ENCODE measurements at regions not wholly inside any gene's neighbourhood (a gene's known extent, or its start where the extent isn't known, plus 50 kb on each side); places are given as distances from the start of the nearest gene placed in this dataset.

DNA sequence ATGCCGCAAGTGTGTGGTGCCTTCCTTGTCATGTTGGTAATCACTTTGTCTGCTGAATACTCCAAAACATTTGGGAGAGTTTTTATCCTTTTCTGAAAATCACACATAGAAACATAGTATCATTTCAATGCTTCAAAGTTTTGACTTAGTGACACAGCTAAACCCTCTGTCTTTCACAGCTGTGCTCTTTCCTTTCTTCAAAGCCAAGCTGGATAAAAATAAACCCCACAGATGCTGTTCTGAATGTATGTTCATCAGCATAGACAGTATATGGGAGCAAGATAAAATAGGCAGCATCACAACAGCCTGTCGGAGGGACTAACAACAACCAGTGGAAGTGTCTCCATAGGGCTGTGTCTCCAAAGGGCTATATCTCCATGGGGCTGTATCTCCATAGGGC is 331.3 kb upstream of the DCC start:
- FAIRE-seq = no peak
- no peak for DNase-seq (ENCODE audit: insufficient read length, low spot score)

DNA sequence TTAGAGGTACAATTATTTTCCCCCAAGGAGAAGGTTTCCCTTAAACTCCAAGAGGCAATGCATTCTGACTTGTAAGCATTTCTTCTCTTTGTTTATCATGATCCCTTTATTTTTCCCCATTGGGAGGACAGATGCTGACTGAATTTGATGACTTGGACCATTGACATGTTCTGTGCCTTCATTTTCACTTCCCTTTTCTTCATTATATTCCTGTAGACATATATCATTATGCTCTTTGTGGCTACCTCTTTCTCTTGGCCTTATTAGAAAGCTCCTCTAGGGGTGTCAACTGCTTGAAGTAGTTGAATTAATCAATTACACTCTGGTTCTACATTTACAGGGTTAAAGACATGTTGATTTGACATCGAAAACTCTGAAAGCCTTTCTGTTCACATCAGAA is 330.0 kb upstream of the DCC start:
- FAIRE-seq (no peak), DNase-seq (ENCODE audit: insufficient read length, low spot score) (no peak)
- no peak for TF ChIP-seq POLR2A (IDR thresholded peaks at IDR 0.05; ENCODE audit: low read depth, low read length)

More for the DNA sequence above, 331.3 kb upstream of the DCC start:
- no peak for TF ChIP-seq POLR2A (IDR thresholded peaks at IDR 0.05; ENCODE audit: low read depth, low read length)

DNA sequence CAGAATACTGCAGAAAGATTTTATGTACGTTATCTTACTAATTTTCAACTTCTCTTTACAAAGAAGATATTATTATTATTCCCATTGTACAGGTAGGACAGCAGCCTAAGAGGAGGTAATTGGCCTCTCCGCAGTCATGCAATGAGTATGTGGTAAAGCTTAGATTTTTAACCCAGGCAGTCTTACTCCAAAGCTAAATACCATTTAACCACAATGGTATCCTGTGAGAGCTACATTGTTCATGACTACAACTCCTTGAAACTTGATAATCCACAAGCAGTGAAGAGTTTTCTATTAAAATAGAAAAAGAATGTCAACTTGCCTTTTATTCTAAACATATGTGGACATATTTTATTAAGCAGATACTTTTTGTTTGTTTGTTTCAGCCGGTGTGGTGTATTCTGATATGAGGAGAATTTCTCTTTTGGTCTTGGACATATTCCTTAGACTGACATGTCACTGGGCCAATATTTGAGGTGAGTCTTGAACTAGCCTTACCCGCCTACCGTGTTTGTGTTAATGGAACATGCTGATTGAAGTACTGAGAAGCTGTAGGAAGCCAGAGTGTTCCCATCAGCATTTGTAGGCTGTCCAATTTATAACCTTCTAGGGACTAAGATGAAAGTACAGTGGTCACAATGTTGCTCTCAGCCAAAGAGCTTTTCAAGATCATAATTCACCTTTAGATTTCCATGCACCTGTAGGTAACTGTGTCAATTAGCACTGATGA is 293.9 kb upstream of the DCC start:
- FAIRE-seq = no peak
- DNase-seq (ENCODE audit: insufficient read length, low spot score) = no peak
- TF ChIP-seq POLR2A (IDR thresholded peaks at IDR 0.05; ENCODE audit: low read depth, low read length) = no peak

- TF ChIP-seq POLR2A (IDR thresholded peaks at IDR 0.05; ENCODE audit: low read depth, low read length) = no peak
- DNase-seq (ENCODE audit: insufficient read length, low spot score) (no peak), FAIRE-seq (no peak)
Observed at GRCh38 chr18:52046842-52047241, 293.2 kb upstream of the DCC start.

- FAIRE-seq (no peak), DNase-seq (ENCODE audit: insufficient read length, low spot score) (no peak)
- no peak for TF ChIP-seq POLR2A (IDR thresholded peaks at IDR 0.05; ENCODE audit: low read depth, low read length)
Observed at GRCh38 chr18:52054324-52054723, 285.7 kb upstream of the DCC start.

- FAIRE-seq (no peak), DNase-seq (ENCODE audit: insufficient read length, low spot score) (no peak)
- no peak for TF ChIP-seq POLR2A (IDR thresholded peaks at IDR 0.05; ENCODE audit: low read depth, low read length)
Observed at GRCh38 chr18:52060607-52061304, 279.2 kb upstream of the DCC start.

- no peak for TF ChIP-seq POLR2A (IDR thresholded peaks at IDR 0.05; ENCODE audit: low read depth, low read length)
- FAIRE-seq (no peak), DNase-seq (ENCODE audit: insufficient read length, low spot score) (no peak)
Observed at GRCh38 chr18:52063923-52064322, 276.1 kb upstream of the DCC start.

DNA sequence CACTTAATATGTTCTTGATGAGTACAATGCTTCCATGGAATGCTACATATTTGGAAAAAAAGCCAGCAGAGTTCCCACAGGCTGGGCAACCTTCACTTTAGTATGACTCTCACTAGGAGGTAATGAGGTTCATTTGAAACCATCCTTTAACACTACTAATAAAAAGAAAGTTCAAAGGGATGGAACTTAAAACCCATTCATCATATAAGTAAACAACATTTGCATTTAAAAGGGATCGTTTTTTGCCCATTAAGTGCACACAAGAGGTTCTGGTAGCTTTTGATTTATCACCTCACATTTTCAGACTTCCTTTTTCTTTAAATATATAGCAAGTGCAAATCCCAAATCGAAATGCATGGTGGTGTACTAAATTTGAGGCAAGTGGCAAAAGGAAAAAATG is 270.8 kb upstream of the DCC start:
- no peak for TF ChIP-seq POLR2A (IDR thresholded peaks at IDR 0.05; ENCODE audit: low read depth, low read length)
- FAIRE-seq (no peak), DNase-seq (ENCODE audit: insufficient read length, low spot score) (no peak)

GRCh38 chr18:52070291-52070756 is 269.7 kb upstream of the DCC start:
- no peak for FAIRE-seq
- no peak for DNase-seq (ENCODE audit: insufficient read length, low spot score)
- no peak for TF ChIP-seq POLR2A (IDR thresholded peaks at IDR 0.05; ENCODE audit: low read depth, low read length)

- no peak for TF ChIP-seq POLR2A (IDR thresholded peaks at IDR 0.05; ENCODE audit: low read depth, low read length)
- FAIRE-seq (no peak), DNase-seq (ENCODE audit: insufficient read length, low spot score) (no peak)
Observed at GRCh38 chr18:52077251-52077983, 262.6 kb upstream of the DCC start.

DNA sequence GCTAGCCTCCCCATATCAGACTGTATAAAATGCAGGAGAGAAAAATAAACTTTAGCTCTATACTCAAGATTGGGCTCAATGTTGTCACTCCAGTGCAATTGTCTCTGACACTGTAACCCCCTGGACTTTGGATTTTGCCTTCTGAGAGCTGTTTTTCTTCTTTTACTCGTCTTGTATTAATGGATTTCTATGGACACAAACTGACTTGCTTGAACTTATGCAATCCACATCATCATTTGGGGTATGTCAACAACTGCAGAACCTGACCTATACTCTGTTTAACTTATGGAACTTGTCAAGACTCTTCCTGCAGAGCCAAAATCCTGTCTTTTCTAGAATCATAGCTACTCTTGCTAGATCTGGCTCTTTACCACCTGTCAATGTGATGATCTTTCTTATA is 257.8 kb upstream of the DCC start:
- TF ChIP-seq POLR2A (IDR thresholded peaks at IDR 0.05; ENCODE audit: low read depth, low read length) = no peak
- FAIRE-seq (no peak), DNase-seq (ENCODE audit: insufficient read length, low spot score) (no peak)

DNA sequence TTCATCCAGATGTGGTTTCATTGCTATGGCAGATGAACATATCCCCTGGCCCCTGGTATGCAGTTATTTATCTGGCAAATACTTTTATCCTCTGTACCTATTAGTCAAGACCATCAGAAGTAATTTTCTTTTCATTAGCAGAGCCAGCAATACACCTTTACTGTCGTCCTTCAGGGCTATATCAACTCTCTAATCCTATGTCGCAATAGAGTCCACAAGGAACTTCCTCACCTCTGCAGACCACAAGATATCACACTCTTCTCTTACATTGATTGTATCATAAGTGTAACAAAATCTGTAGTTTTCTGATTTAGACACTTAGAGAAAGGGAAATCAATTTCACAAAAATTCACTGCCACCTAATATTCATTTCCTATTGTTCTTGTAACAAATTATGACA is 252.9 kb upstream of the DCC start:
- TF ChIP-seq POLR2A (IDR thresholded peaks at IDR 0.05; ENCODE audit: low read depth, low read length) = no peak
- FAIRE-seq (no peak), DNase-seq (ENCODE audit: insufficient read length, low spot score) (no peak)

DNA sequence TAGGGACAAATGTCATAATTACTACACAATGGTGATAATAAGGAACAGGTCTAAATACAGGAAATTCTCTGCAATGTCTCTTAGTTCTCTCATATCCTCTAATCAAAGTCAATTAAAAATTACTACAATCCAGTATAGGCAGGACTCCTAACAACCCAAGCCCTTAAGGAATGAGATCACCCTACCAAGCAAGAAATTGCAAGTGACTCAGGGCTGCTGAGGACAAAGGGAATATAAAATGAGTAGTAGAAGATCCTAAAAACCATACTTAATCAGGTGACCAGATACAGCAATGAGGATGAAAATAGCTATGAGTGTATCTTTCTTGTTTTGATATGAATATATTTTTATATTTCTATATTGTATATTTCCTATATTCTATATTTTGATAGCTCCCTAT is 250.0 kb upstream of the DCC start:
- DNase-seq (ENCODE audit: insufficient read length, low spot score) (no peak), FAIRE-seq (no peak)
- no peak for TF ChIP-seq POLR2A (IDR thresholded peaks at IDR 0.05; ENCODE audit: low read depth, low read length)

- DNase-seq (ENCODE audit: insufficient read length, low spot score) (no peak), FAIRE-seq (no peak)
- TF ChIP-seq POLR2A (IDR thresholded peaks at IDR 0.05; ENCODE audit: low read depth, low read length) = no peak
Observed at GRCh38 chr18:52093171-52093570, 246.8 kb upstream of the DCC start.
